ENCODE measurements at regions not wholly inside any gene's neighbourhood (a gene's known extent, or its start where the extent isn't known, plus 50 kb on each side); places are given as distances from the start of the nearest gene placed in this dataset.
"Not testable (repeated sequence)": the region's sequence is repeated elsewhere in the genome, so short reads cannot be mapped to it uniquely, and the experiment has no call there.

- Histone ChIP-seq H3K36me3 (ENCODE audit: control insufficient read depth in 1 of 2, insufficient read depth in 2 of 2, low read length in 2 of 2) (no peaks in the 10 kb centered on the region), H3K9me3 (ENCODE audit: control insufficient read depth in 1 of 2, low read length in 2 of 2) (no peaks in the 10 kb centered on the region), H3K4me3 (ENCODE audit: low read depth in 1 of 2, low read length in 2 of 2) (no peak overlapping the region), H3K27me3 (ENCODE audit: low read depth, low read length) (no peaks in the 10 kb centered on the region), H3K27ac (ENCODE audit: low read length) (no peak overlapping the region), H3K4me1 (ENCODE audit: control insufficient read depth in 1 of 2, insufficient read depth in 2 of 2, low read length in 2 of 2) (no peaks in the 10 kb centered on the region)
These were observed 371.5 kb downstream of the KIF2B start for GRCh38 chr17:54194268-54194667.

GRCh38 chr17:54196751-54197150, 374.0 kb downstream of the KIF2B start:
- no peaks in the 10 kb centered on the region for H3K9me3 ChIP-seq (ENCODE audit: control insufficient read depth in 1 of 2, low read length in 2 of 2)
- H3K4me1 ChIP-seq (ENCODE audit: control insufficient read depth in 1 of 2, insufficient read depth in 2 of 2, low read length in 2 of 2) = no peaks in the 10 kb centered on the region
- H3K36me3 ChIP-seq (ENCODE audit: control insufficient read depth in 1 of 2, insufficient read depth in 2 of 2, low read length in 2 of 2) = no peaks in the 10 kb centered on the region
- H3K27ac ChIP-seq (ENCODE audit: low read length) = no peak overlapping the region
- no peak overlapping the region for H3K4me3 ChIP-seq (ENCODE audit: low read depth in 1 of 2, low read length in 2 of 2)
- no peaks in the 10 kb centered on the region for H3K27me3 ChIP-seq (ENCODE audit: low read depth, low read length)

GRCh38 chr17:54201380-54201779, 378.7 kb downstream of the KIF2B start:
- not testable (repeated sequence) for H3K9me3 ChIP-seq (ENCODE audit: control insufficient read depth in 1 of 2, low read length in 2 of 2); H3K36me3 ChIP-seq (ENCODE audit: control insufficient read depth in 1 of 2, insufficient read depth in 2 of 2, low read length in 2 of 2)

GRCh38 chr17:54220829-54221228, 398.1 kb downstream of the KIF2B start:
- no peaks in the 10 kb centered on the region for H3K4me1 ChIP-seq (ENCODE audit: control insufficient read depth in 1 of 2, insufficient read depth in 2 of 2, low read length in 2 of 2)
- no peak overlapping the region for H3K27ac ChIP-seq (ENCODE audit: low read length)
- H3K36me3 ChIP-seq (ENCODE audit: control insufficient read depth in 1 of 2, insufficient read depth in 2 of 2, low read length in 2 of 2) = no peaks in the 10 kb centered on the region
- H3K4me3 ChIP-seq (ENCODE audit: low read depth in 1 of 2, low read length in 2 of 2) = no peak overlapping the region
- H3K9me3 ChIP-seq (ENCODE audit: control insufficient read depth in 1 of 2, low read length in 2 of 2) = no peaks in the 10 kb centered on the region
- H3K27me3 ChIP-seq (ENCODE audit: low read depth, low read length) = no peaks in the 10 kb centered on the region

More at GRCh38 chr17:54201380-54201779, 378.7 kb downstream of the KIF2B start:
- not testable (repeated sequence) for H3K27ac ChIP-seq (ENCODE audit: low read length); H3K4me1 ChIP-seq (ENCODE audit: control insufficient read depth in 1 of 2, insufficient read depth in 2 of 2, low read length in 2 of 2); H3K27me3 ChIP-seq (ENCODE audit: low read depth, low read length); H3K4me3 ChIP-seq (ENCODE audit: low read depth in 1 of 2, low read length in 2 of 2)

GRCh38 chr17:54221499-54221898, 398.8 kb downstream of the KIF2B start:
- no peak overlapping the region for H3K27ac ChIP-seq (ENCODE audit: low read length)
- no peaks in the 10 kb centered on the region for H3K9me3 ChIP-seq (ENCODE audit: control insufficient read depth in 1 of 2, low read length in 2 of 2)

GRCh38 chr17:54235571-54235970, 412.8 kb downstream of the KIF2B start:
- Histone ChIP-seq H3K4me3 (ENCODE audit: low read depth in 1 of 2, low read length in 2 of 2) (no peak overlapping the region), H3K27ac (ENCODE audit: low read length) (no peak overlapping the region), H3K4me1 (ENCODE audit: control insufficient read depth in 1 of 2, insufficient read depth in 2 of 2, low read length in 2 of 2) (no peaks in the 10 kb centered on the region), H3K36me3 (ENCODE audit: control insufficient read depth in 1 of 2, insufficient read depth in 2 of 2, low read length in 2 of 2) (no peaks in the 10 kb centered on the region), H3K9me3 (ENCODE audit: control insufficient read depth in 1 of 2, low read length in 2 of 2) (no peaks in the 10 kb centered on the region), H3K27me3 (ENCODE audit: low read depth, low read length) (no peaks in the 10 kb centered on the region)

More at GRCh38 chr17:54221499-54221898, 398.8 kb downstream of the KIF2B start:
- no peaks in the 10 kb centered on the region for H3K36me3 ChIP-seq (ENCODE audit: control insufficient read depth in 1 of 2, insufficient read depth in 2 of 2, low read length in 2 of 2)
- H3K4me3 ChIP-seq (ENCODE audit: low read depth in 1 of 2, low read length in 2 of 2) = no peak overlapping the region
- H3K27me3 ChIP-seq (ENCODE audit: low read depth, low read length) = no peaks in the 10 kb centered on the region
- no peaks in the 10 kb centered on the region for H3K4me1 ChIP-seq (ENCODE audit: control insufficient read depth in 1 of 2, insufficient read depth in 2 of 2, low read length in 2 of 2)

GRCh38 chr17:54237911-54238515, 415.3 kb downstream of the KIF2B start:
- Histone ChIP-seq H3K4me3 (ENCODE audit: low read depth in 1 of 2, low read length in 2 of 2) (no peak overlapping the region), H3K27me3 (ENCODE audit: low read depth, low read length) (no peaks in the 10 kb centered on the region), H3K4me1 (ENCODE audit: control insufficient read depth in 1 of 2, insufficient read depth in 2 of 2, low read length in 2 of 2) (no peaks in the 10 kb centered on the region), H3K9me3 (ENCODE audit: control insufficient read depth in 1 of 2, low read length in 2 of 2) (no peaks in the 10 kb centered on the region), H3K27ac (ENCODE audit: low read length) (no peak overlapping the region), H3K36me3 (ENCODE audit: control insufficient read depth in 1 of 2, insufficient read depth in 2 of 2, low read length in 2 of 2) (no peaks in the 10 kb centered on the region)

- H3K36me3 ChIP-seq (ENCODE audit: control insufficient read depth in 1 of 2, insufficient read depth in 2 of 2, low read length in 2 of 2) = no peaks in the 10 kb centered on the region
- peaks cover 0 to 3% of the 10 kb centered on the region in 2 donors for H3K9me3 ChIP-seq (ENCODE audit: control insufficient read depth in 1 of 2, low read length in 2 of 2)
These were observed 416.6 kb downstream of the KIF2B start for GRCh38 chr17:54239291-54239690.

GRCh38 chr17:54255696-54256095, 433.0 kb downstream of the KIF2B start:
- H3K4me1 ChIP-seq (ENCODE audit: control insufficient read depth in 1 of 2, insufficient read depth in 2 of 2, low read length in 2 of 2) = no peaks in the 10 kb centered on the region
- H3K9me3 ChIP-seq (ENCODE audit: control insufficient read depth in 1 of 2, low read length in 2 of 2) = no peaks in the 10 kb centered on the region
- no peak overlapping the region for H3K4me3 ChIP-seq (ENCODE audit: low read depth in 1 of 2, low read length in 2 of 2)
- no peaks in the 10 kb centered on the region for H3K27me3 ChIP-seq (ENCODE audit: low read depth, low read length)
- no peaks in the 10 kb centered on the region for H3K36me3 ChIP-seq (ENCODE audit: control insufficient read depth in 1 of 2, insufficient read depth in 2 of 2, low read length in 2 of 2)
- no peak overlapping the region for H3K27ac ChIP-seq (ENCODE audit: low read length)

More at GRCh38 chr17:54239291-54239690, 416.6 kb downstream of the KIF2B start:
- H3K27me3 ChIP-seq (ENCODE audit: low read depth, low read length) = no peaks in the 10 kb centered on the region
- no peaks in the 10 kb centered on the region for H3K4me1 ChIP-seq (ENCODE audit: control insufficient read depth in 1 of 2, insufficient read depth in 2 of 2, low read length in 2 of 2)
- H3K4me3 ChIP-seq (ENCODE audit: low read depth in 1 of 2, low read length in 2 of 2) = no peak overlapping the region
- no peak overlapping the region for H3K27ac ChIP-seq (ENCODE audit: low read length)

- no peaks in the 10 kb centered on the region for H3K9me3 ChIP-seq (ENCODE audit: control insufficient read depth in 1 of 2, low read length in 2 of 2)
These were observed 433.7 kb downstream of the KIF2B start for GRCh38 chr17:54256401-54256929.

GRCh38 chr17:54257440-54257839, 434.7 kb downstream of the KIF2B start:
- H3K4me1 ChIP-seq (ENCODE audit: control insufficient read depth in 1 of 2, insufficient read depth in 2 of 2, low read length in 2 of 2) = no peaks in the 10 kb centered on the region
- no peak overlapping the region for H3K27ac ChIP-seq (ENCODE audit: low read length)
- no peaks in the 10 kb centered on the region for H3K36me3 ChIP-seq (ENCODE audit: control insufficient read depth in 1 of 2, insufficient read depth in 2 of 2, low read length in 2 of 2)
- H3K4me3 ChIP-seq (ENCODE audit: low read depth in 1 of 2, low read length in 2 of 2) = no peak overlapping the region
- peaks cover 0 to 4% of the 10 kb centered on the region in 2 donors for H3K9me3 ChIP-seq (ENCODE audit: control insufficient read depth in 1 of 2, low read length in 2 of 2)
- H3K27me3 ChIP-seq (ENCODE audit: low read depth, low read length) = no peaks in the 10 kb centered on the region

More at GRCh38 chr17:54256401-54256929, 433.7 kb downstream of the KIF2B start:
- H3K4me1 ChIP-seq (ENCODE audit: control insufficient read depth in 1 of 2, insufficient read depth in 2 of 2, low read length in 2 of 2) = no peaks in the 10 kb centered on the region
- no peaks in the 10 kb centered on the region for H3K36me3 ChIP-seq (ENCODE audit: control insufficient read depth in 1 of 2, insufficient read depth in 2 of 2, low read length in 2 of 2)
- no peak overlapping the region for H3K27ac ChIP-seq (ENCODE audit: low read length)
- no peaks in the 10 kb centered on the region for H3K27me3 ChIP-seq (ENCODE audit: low read depth, low read length)
- H3K4me3 ChIP-seq (ENCODE audit: low read depth in 1 of 2, low read length in 2 of 2) = no peak overlapping the region

- Histone ChIP-seq H3K4me1 (ENCODE audit: control insufficient read depth in 1 of 2, insufficient read depth in 2 of 2, low read length in 2 of 2) (no peaks in the 10 kb centered on the region), H3K27ac (ENCODE audit: low read length) (no peak overlapping the region), H3K36me3 (ENCODE audit: control insufficient read depth in 1 of 2, insufficient read depth in 2 of 2, low read length in 2 of 2) (no peaks in the 10 kb centered on the region), H3K27me3 (ENCODE audit: low read depth, low read length) (no peaks in the 10 kb centered on the region), H3K9me3 (ENCODE audit: control insufficient read depth in 1 of 2, low read length in 2 of 2) (peaks cover 0 to 4% of the 10 kb centered on the region in 2 donors), H3K4me3 (ENCODE audit: low read depth in 1 of 2, low read length in 2 of 2) (no peak overlapping the region)
These were observed 436.7 kb downstream of the KIF2B start for GRCh38 chr17:54259476-54259875.
